ENCODE measurements at regions not wholly inside any gene's neighbourhood (a gene's known extent, or its start where the extent isn't known, plus 50 kb on each side); places are given as distances from the start of the nearest gene placed in this dataset.
"Not testable (repeated sequence)": the region's sequence is repeated elsewhere in the genome, so short reads cannot be mapped to it uniquely, and the experiment has no call there.

- H3K27me3 ChIP-seq (ENCODE audit: insufficient read depth, low read length); intact Hi-C loops (cut with micrococcal nuclease); H3K4me3 Mint-ChIP-seq; H3K27me3 Mint-ChIP-seq; CTCF ChIA-PET (ENCODE audit: partially characterized antibody); DNase-seq; H3K27ac ChIP-seq (ENCODE audit: low read depth, low read length); H3K36me3 Mint-ChIP-seq; H3K4me3 ChIP-seq (ENCODE audit: low read length in 2 of 2); H3K9me3 Mint-ChIP-seq; H3K36me3 ChIP-seq (ENCODE audit: insufficient read depth, low read length); H3K9me3 ChIP-seq (ENCODE audit: control insufficient read depth in 1 of 2, low read length in 2 of 2); POLR2A ChIA-PET (ENCODE audit: partially characterized antibody): not testable (repeated sequence)
- peak overlapping the region in 1 of 7 donors; percentile 36 for H3K27ac Mint-ChIP-seq
- peaks cover 23% of the 10 kb centered on the region for H3K4me1 ChIP-seq (ENCODE audit: insufficient read depth, low read length)
- H3K4me1 Mint-ChIP-seq: peaks cover 16 to 34% (median 25%) of the 10 kb centered on the region in 4 donors
Measured at GRCh38 chr5:14922952-14923351, 51.4 kb upstream of the ANKH start.

- Histone ChIP-seq H3K4me3 (ENCODE audit: low read length in 2 of 2) (no peak overlapping the region), H3K9me3 (ENCODE audit: control insufficient read depth in 1 of 2, low read length in 2 of 2) (no peaks in the 10 kb centered on the region), H3K27ac (ENCODE audit: low read depth, low read length) (no peak overlapping the region), H3K36me3 (ENCODE audit: insufficient read depth, low read length) (no peaks in the 10 kb centered on the region), H3K27me3 (ENCODE audit: insufficient read depth, low read length) (no peaks in the 10 kb centered on the region), H3K4me1 (ENCODE audit: insufficient read depth, low read length) (peaks cover 23% of the 10 kb centered on the region)
- H3K27ac Mint-ChIP-seq: peak overlapping the region in 2 of 7 donors; percentile 10 to 26
- CTCF ChIA-PET (ENCODE audit: partially characterized antibody): no interaction called here
- peaks cover 16 to 31% (median 25%) of the 10 kb centered on the region in 4 donors for H3K4me1 Mint-ChIP-seq
- DNase-seq: no peak
- no peaks in the 10 kb centered on the region for H3K36me3 Mint-ChIP-seq
- no peak overlapping the region for H3K4me3 Mint-ChIP-seq
- POLR2A ChIA-PET (ENCODE audit: partially characterized antibody): no interaction called here
- intact Hi-C loops (cut with micrococcal nuclease): no loop called here
- H3K27me3 Mint-ChIP-seq: no peaks in the 10 kb centered on the region
- H3K9me3 Mint-ChIP-seq: no peaks in the 10 kb centered on the region
Measured at GRCh38 chr5:14922456-14922855, 50.9 kb upstream of the ANKH start.

Data from CD4-positive, alpha-beta memory T cell (primary cell).